ENCODE measurements at regions not wholly inside any gene's neighbourhood (a gene's known extent, or its start where the extent isn't known, plus 50 kb on each side); places are given as distances from the start of the nearest gene placed in this dataset.

DNA sequence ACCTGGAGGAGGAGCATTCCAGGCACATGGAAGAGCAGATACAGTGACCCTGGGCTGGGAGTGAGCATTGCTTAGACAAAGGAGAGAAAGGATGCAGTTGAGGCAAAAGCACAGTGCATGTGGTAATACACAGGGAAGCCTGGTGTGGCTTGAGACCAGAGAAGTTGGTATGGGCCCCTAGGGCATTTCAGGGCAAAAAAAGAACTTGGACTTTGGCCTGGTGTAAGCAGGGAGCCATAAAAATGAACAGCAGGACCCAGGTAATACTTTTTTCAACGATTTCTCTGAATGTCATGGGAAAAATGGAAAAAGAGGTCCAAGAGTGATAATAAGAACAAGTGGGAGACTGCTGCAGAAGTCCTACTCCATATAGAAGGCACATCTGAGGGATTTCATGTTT lies 163.9 kb downstream of the ASCL4 start (continued):
- no peak for TF ChIP-seq ZBTB33 (IDR thresholded peaks at IDR 0.05)
- TF ChIP-seq FOXA2 (IDR thresholded peaks at IDR 0.05) = no peak
- TF ChIP-seq TAF1 (conservative IDR thresholded peaks at IDR 0.05) = no peak
- no peak for TF ChIP-seq YY1 (IDR thresholded peaks at IDR 0.05)
- no peak for TF ChIP-seq RAD21 (IDR thresholded peaks at IDR 0.05)
- no peak for TF ChIP-seq JUND (IDR thresholded peaks at IDR 0.05)

GRCh38 chr12:107948391-107948945 lies 174.0 kb downstream of the ASCL4 start:
- H3K36me3 ChIP-seq (ENCODE audit: control insufficient read depth in 4 of 4, insufficient read depth in 3 of 4, low read depth in 1 of 4, low read length in 3 of 4) = no peaks in the 10 kb centered on the region
- H3K9ac ChIP-seq (ENCODE audit: low read depth in 1 of 2, low read length in 2 of 2) = no peak overlapping the region
- no peak for DNase-seq (ENCODE audit: low spot score)
- H3K27ac ChIP-seq (ENCODE audit: low read depth in 1 of 2, low read length in 2 of 2) = no peak overlapping the region
- no peaks in the 10 kb centered on the region for H3K27me3 ChIP-seq (ENCODE audit: control insufficient read depth in 4 of 4, insufficient read depth in 4 of 4, low read length in 3 of 4)
- H3K4me1 ChIP-seq (ENCODE audit: control insufficient read depth in 4 of 4, insufficient read depth in 4 of 4, low read length in 3 of 4) = no peaks in the 10 kb centered on the region
- 78% methylated on average over 12 of the region's 12 CpGs for WGBS
- H3K4me3 ChIP-seq (ENCODE audit: low read depth in 1 of 3, low read length in 3 of 3) = no peak overlapping the region
- H3K9me3 ChIP-seq (ENCODE audit: control insufficient read depth in 4 of 4, low read length in 3 of 4) = no peaks in the 10 kb centered on the region
- TF ChIP-seq, protein P1, sequence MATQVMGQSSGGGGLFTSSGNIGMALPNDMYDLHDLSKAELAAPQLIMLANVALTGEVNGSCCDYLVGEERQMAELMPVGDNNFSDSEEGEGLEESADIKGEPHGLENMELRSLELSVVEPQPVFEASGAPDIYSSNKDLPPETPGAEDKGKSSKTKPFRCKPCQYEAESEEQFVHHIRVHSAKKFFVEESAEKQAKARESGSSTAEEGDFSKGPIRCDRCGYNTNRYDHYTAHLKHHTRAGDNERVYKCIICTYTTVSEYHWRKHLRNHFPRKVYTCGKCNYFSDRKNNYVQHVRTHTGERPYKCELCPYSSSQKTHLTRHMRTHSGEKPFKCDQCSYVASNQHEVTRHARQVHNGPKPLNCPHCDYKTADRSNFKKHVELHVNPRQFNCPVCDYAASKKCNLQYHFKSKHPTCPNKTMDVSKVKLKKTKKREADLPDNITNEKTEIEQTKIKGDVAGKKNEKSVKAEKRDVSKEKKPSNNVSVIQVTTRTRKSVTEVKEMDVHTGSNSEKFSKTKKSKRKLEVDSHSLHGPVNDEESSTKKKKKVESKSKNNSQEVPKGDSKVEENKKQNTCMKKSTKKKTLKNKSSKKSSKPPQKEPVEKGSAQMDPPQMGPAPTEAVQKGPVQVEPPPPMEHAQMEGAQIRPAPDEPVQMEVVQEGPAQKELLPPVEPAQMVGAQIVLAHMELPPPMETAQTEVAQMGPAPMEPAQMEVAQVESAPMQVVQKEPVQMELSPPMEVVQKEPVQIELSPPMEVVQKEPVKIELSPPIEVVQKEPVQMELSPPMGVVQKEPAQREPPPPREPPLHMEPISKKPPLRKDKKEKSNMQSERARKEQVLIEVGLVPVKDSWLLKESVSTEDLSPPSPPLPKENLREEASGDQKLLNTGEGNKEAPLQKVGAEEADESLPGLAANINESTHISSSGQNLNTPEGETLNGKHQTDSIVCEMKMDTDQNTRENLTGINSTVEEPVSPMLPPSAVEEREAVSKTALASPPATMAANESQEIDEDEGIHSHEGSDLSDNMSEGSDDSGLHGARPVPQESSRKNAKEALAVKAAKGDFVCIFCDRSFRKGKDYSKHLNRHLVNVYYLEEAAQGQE (IDR thresholded peaks at IDR 0.05) = no peak
- TF ChIP-seq NR2F2 (IDR thresholded peaks at IDR 0.05) (no peak), JUND (IDR thresholded peaks at IDR 0.05) (no peak), CTCF (IDR thresholded peaks at IDR 0.05; ENCODE audit: low read depth, low read length, missing input control) (no peak), EGR1 (IDR thresholded peaks at IDR 0.05; ENCODE audit: low read depth in 2 of 2) (no peak), ATF3 (IDR thresholded peaks at IDR 0.05) (no peak), FOXA1 (IDR thresholded peaks at IDR 0.05) (no peak)

DNA sequence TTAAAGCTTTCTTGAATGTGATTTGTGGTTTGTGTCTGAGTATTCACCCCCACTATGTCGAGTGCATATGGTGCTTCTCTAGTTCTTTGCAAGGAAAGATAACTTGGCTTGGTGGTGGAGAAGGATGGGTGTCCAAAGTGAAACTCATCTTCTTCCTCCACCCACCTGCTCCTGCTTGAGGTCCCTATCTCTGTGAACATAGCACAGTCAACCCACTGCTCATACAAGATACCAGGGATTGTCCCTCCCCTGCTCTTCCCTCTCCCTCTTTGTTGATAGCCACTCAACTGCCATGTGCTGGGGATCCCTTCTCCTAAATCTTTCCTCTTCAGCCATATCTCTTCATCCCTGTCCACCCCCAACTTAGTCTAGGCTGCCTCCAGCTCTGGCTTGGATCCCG lies 176.5 kb downstream of the ASCL4 start:
- no peak overlapping the region for H3K4me3 ChIP-seq (ENCODE audit: low read depth in 1 of 3, low read length in 3 of 3)
- H3K27me3 ChIP-seq (ENCODE audit: control insufficient read depth in 4 of 4, insufficient read depth in 4 of 4, low read length in 3 of 4) = peaks cover 0 to 7% (median 0%) of the 10 kb centered on the region in 4 donors
- WGBS = 83% methylated on average over 2 of the region's 2 CpGs
- no peaks in the 10 kb centered on the region for H3K4me1 ChIP-seq (ENCODE audit: control insufficient read depth in 4 of 4, insufficient read depth in 4 of 4, low read length in 3 of 4)
- no peak overlapping the region for H3K9ac ChIP-seq (ENCODE audit: low read depth in 1 of 2, low read length in 2 of 2)
- H3K9me3 ChIP-seq (ENCODE audit: control insufficient read depth in 4 of 4, low read length in 3 of 4) = no peaks in the 10 kb centered on the region
- H3K27ac ChIP-seq (ENCODE audit: low read depth in 1 of 2, low read length in 2 of 2) = no peak overlapping the region
- no peaks in the 10 kb centered on the region for H3K36me3 ChIP-seq (ENCODE audit: control insufficient read depth in 4 of 4, insufficient read depth in 3 of 4, low read depth in 1 of 4, low read length in 3 of 4)
- no peak for DNase-seq (ENCODE audit: low spot score)
- TF ChIP-seq HNF4A (conservative IDR thresholded peaks at IDR 0.05) (no peak), EGR1 (IDR thresholded peaks at IDR 0.05; ENCODE audit: low read depth in 2 of 2) (no peak), JUND (IDR thresholded peaks at IDR 0.05) (no peak), GABPA (IDR thresholded peaks at IDR 0.05 in 1 of 2, conservative IDR thresholded peaks at IDR 0.05 in 1 of 2) (no peak), NR2F2 (IDR thresholded peaks at IDR 0.05) (no peak), CTCF (IDR thresholded peaks at IDR 0.05; ENCODE audit: low read depth, low read length, missing input control) (no peak), HNF4G (IDR thresholded peaks at IDR 0.05) (no peak), FOXA1 (IDR thresholded peaks at IDR 0.05) (no peak), SP1 (IDR thresholded peaks at IDR 0.05) (no peak), ZBTB33 (IDR thresholded peaks at IDR 0.05) (no peak), RXRA (IDR thresholded peaks at IDR 0.05) (no peak), TAF1 (conservative IDR thresholded peaks at IDR 0.05) (no peak), FOXA2 (IDR thresholded peaks at IDR 0.05) (no peak), ATF3 (IDR thresholded peaks at IDR 0.05) (no peak)
